Large intestine (tissue), 3 donors: ENCODE measurements at regions not wholly inside any gene's neighbourhood (a gene's known extent, or its start where the extent isn't known, plus 50 kb on each side); places are given as distances from the start of the nearest gene placed in this dataset.

ENCODE experiments used
- DNase-seq, 2 donors: peaks; one replicate each; pipeline versions ENCODE4 v3.0.0 to v3.0.0-alpha.2; 2013
- H3K27ac ChIP-seq: one replicate; pipeline ENCODE4 v1.5.1; 2013; ENCODE audit warnings: low read length
- H3K27me3 ChIP-seq: 2 replicates; pipeline ENCODE4 v1.6.1; 2013; ENCODE audit warnings: low read length; ENCODE audit not compliant: control insufficient read depth, insufficient read depth
- H3K36me3 ChIP-seq: 2 replicates; pipeline ENCODE4 v1.6.1; 2013; ENCODE audit warnings: low read length; ENCODE audit not compliant: control insufficient read depth, insufficient read depth
- H3K4me1 ChIP-seq: one replicate; pipeline ENCODE4 v1.6.1; 2013; ENCODE audit warnings: low read length; ENCODE audit not compliant: control insufficient read depth, insufficient read depth
- H3K4me3 ChIP-seq: one replicate; pipeline ENCODE4 v1.5.1; 2013; ENCODE audit warnings: low read length
- H3K9me3 ChIP-seq: one replicate; pipeline ENCODE4 v1.6.1; 2013; ENCODE audit warnings: mild to moderate bottlenecking, low read depth, low read length, moderate library complexity; ENCODE audit not compliant: control insufficient read depth
- WGBS: methylation state at CpG from one replicate; pipeline ENCODE4 v1.1.5; 2013; ENCODE audit warnings: low lambda C conversion rate; ENCODE audit not compliant: insufficient coverage; 5-methylcytosine and 5-hydroxymethylcytosine counted together

GRCh38 chr11:81915045-81915444 is 818.6 kb downstream of the FAM181B start:
- H3K36me3 ChIP-seq: no peaks in the 10 kb centered on the region
- no peaks in the 10 kb centered on the region for H3K4me1 ChIP-seq
- H3K27ac ChIP-seq: no peak overlapping the region
- no peak for DNase-seq
- no peak overlapping the region for H3K4me3 ChIP-seq
- H3K9me3 ChIP-seq: no peaks in the 10 kb centered on the region
- no peaks in the 10 kb centered on the region for H3K27me3 ChIP-seq

- WGBS: no CpG with 5 or more reads among the region's 1 CpG
- no peak overlapping the region for H3K4me3 ChIP-seq
- H3K27ac ChIP-seq: no peak overlapping the region
- no peaks in the 10 kb centered on the region for H3K36me3 ChIP-seq
- DNase-seq: no peak
- H3K27me3 ChIP-seq: no peaks in the 10 kb centered on the region
- H3K4me1 ChIP-seq: no peaks in the 10 kb centered on the region
- H3K9me3 ChIP-seq: no peaks in the 10 kb centered on the region
These were observed 819.9 kb downstream of the FAM181B start for GRCh38 chr11:81913793-81914192.

- WGBS: 61% methylated on average over 2 of the region's 2 CpGs
- H3K27ac ChIP-seq: no peak overlapping the region
- H3K4me1 ChIP-seq: no peaks in the 10 kb centered on the region
- no peaks in the 10 kb centered on the region for H3K9me3 ChIP-seq
- no peaks in the 10 kb centered on the region for H3K27me3 ChIP-seq
- H3K36me3 ChIP-seq: no peaks in the 10 kb centered on the region
- H3K4me3 ChIP-seq: no peak overlapping the region
- DNase-seq: no peak
These were observed 825.7 kb downstream of the FAM181B start for GRCh38 chr11:81907996-81908395.

- Histone ChIP-seq H3K4me3 (no peak overlapping the region), H3K27me3 (no peaks in the 10 kb centered on the region), H3K27ac (no peak overlapping the region), H3K9me3 (no peaks in the 10 kb centered on the region), H3K4me1 (no peaks in the 10 kb centered on the region), H3K36me3 (no peaks in the 10 kb centered on the region)
- 100% methylated on average over 1 of the region's 1 CpG for WGBS
- no peak for DNase-seq
These were observed 834.5 kb downstream of the FAM181B start for GRCh38 chr11:81899156-81899555.

- H3K4me3 ChIP-seq: no peak overlapping the region
- H3K9me3 ChIP-seq: no peaks in the 10 kb centered on the region
- H3K27me3 ChIP-seq: no peaks in the 10 kb centered on the region
- H3K36me3 ChIP-seq: no peaks in the 10 kb centered on the region
- H3K4me1 ChIP-seq: no peaks in the 10 kb centered on the region
- no peak overlapping the region for H3K27ac ChIP-seq
- no peak for DNase-seq
- 94% methylated on average over 2 of the region's 2 CpGs for WGBS
These were observed 836.0 kb downstream of the FAM181B start for GRCh38 chr11:81897639-81898038.

- WGBS: 80% methylated on average over 1 of the region's 3 CpGs
- Histone ChIP-seq H3K4me1 (no peaks in the 10 kb centered on the region), H3K27me3 (no peaks in the 10 kb centered on the region), H3K27ac (no peak overlapping the region), H3K9me3 (no peaks in the 10 kb centered on the region), H3K4me3 (no peak overlapping the region), H3K36me3 (no peaks in the 10 kb centered on the region)
- DNase-seq: no peak
These were observed 838.4 kb downstream of the FAM181B start for GRCh38 chr11:81895258-81895657.

- no peaks in the 10 kb centered on the region for H3K9me3 ChIP-seq
- H3K4me3 ChIP-seq: no peak overlapping the region
- no CpG with 5 or more reads among the region's 7 CpGs for WGBS
- no peak overlapping the region for H3K27ac ChIP-seq
- no peaks in the 10 kb centered on the region for H3K4me1 ChIP-seq
- no peaks in the 10 kb centered on the region for H3K36me3 ChIP-seq
- no peaks in the 10 kb centered on the region for H3K27me3 ChIP-seq
- DNase-seq: no peak
These were observed 840.7 kb downstream of the FAM181B start for GRCh38 chr11:81892770-81893635.

- no CpG with 5 or more reads among the region's 1 CpG for WGBS
- no peak overlapping the region for H3K4me3 ChIP-seq
- no peak for DNase-seq
- H3K27ac ChIP-seq: no peak overlapping the region
- no peaks in the 10 kb centered on the region for H3K9me3 ChIP-seq
- no peaks in the 10 kb centered on the region for H3K4me1 ChIP-seq
- H3K27me3 ChIP-seq: no peaks in the 10 kb centered on the region
- no peaks in the 10 kb centered on the region for H3K36me3 ChIP-seq
These were observed 845.3 kb downstream of the FAM181B start for GRCh38 chr11:81888391-81888790.

- DNase-seq: no peak
- no peak overlapping the region for H3K27ac ChIP-seq
- no peaks in the 10 kb centered on the region for H3K9me3 ChIP-seq
- no peaks in the 10 kb centered on the region for H3K27me3 ChIP-seq
- H3K36me3 ChIP-seq: no peaks in the 10 kb centered on the region
- H3K4me1 ChIP-seq: no peaks in the 10 kb centered on the region
- WGBS: no CpG with 5 or more reads among the region's 1 CpG
- H3K4me3 ChIP-seq: no peak overlapping the region
These were observed 846.0 kb downstream of the FAM181B start for GRCh38 chr11:81887671-81888070.

- Histone ChIP-seq H3K9me3 (no peaks in the 10 kb centered on the region), H3K27ac (no peak overlapping the region), H3K27me3 (no peaks in the 10 kb centered on the region), H3K4me1 (no peaks in the 10 kb centered on the region), H3K4me3 (no peak overlapping the region), H3K36me3 (no peaks in the 10 kb centered on the region)
- 83% methylated on average over 1 of the region's 2 CpGs for WGBS
- no peak for DNase-seq
These were observed 847.1 kb downstream of the FAM181B start for GRCh38 chr11:81886406-81887075.

- Histone ChIP-seq H3K9me3 (no peaks in the 10 kb centered on the region), H3K27me3 (no peaks in the 10 kb centered on the region), H3K4me3 (no peak overlapping the region), H3K27ac (no peak overlapping the region), H3K4me1 (no peaks in the 10 kb centered on the region), H3K36me3 (no peaks in the 10 kb centered on the region)
- DNase-seq: no peak
- WGBS: 80% methylated on average over 1 of the region's 2 CpGs
These were observed 859.0 kb downstream of the FAM181B start for GRCh38 chr11:81874635-81875034.
